ENCODE measurements at regions not wholly inside any gene's neighbourhood (a gene's known extent, or its start where the extent isn't known, plus 50 kb on each side); places are given as distances from the start of the nearest gene placed in this dataset.

DNA sequence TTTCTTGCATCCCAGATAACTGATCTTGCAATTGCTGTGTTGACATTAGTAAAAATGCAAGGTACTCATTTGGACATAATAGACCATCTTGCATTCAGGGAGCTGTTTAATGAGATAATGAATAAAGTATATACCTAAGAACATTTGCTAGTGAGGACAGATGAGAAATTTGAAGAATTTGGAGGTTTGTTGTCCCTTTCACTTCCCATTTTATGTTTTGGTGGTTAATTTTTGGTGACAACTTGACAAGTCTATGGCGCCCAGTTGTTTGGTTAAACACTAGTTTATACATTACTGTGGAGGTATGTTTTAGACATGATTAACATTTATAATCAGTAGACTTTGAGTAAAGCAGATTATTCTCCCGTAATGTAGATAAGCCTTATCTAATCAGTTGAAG, 300.2 kb upstream of the SYNCRIP start:
- TF ChIP-seq, protein P1, sequence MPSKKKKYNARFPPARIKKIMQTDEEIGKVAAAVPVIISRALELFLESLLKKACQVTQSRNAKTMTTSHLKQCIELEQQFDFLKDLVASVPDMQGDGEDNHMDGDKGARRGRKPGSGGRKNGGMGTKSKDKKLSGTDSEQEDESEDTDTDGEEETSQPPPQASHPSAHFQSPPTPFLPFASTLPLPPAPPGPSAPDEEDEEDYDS (CRISPR knock-in tag; IDR thresholded peaks at IDR 0.05) = no peak
- TF ChIP-seq NFRKB (IDR thresholded peaks at IDR 0.05) (no peak), FOXM1 (CRISPR knock-in tag; IDR thresholded peaks at IDR 0.05) (no peak), ARHGAP35 (CRISPR knock-in tag; IDR thresholded peaks at IDR 0.05; ENCODE audit: borderline replicate concordance) (no peak), HDAC2 (CRISPR knock-in tag; IDR thresholded peaks at IDR 0.05) (no peak), JUNB (CRISPR knock-in tag; IDR thresholded peaks at IDR 0.05; ENCODE audit: borderline replicate concordance) (no peak), ZFP36 (IDR thresholded peaks at IDR 0.05; ENCODE audit: borderline replicate concordance, low read depth, low read length, partially characterized antibody) (no peak), RFXAP (CRISPR knock-in tag; IDR thresholded peaks at IDR 0.05; ENCODE audit: borderline replicate concordance) (no peak), RNF2 (conservative IDR thresholded peaks at IDR 0.05; ENCODE audit: low read depth) (no peak), ZNF230 (CRISPR knock-in tag; IDR thresholded peaks at IDR 0.05) (no peak), ZNF552 (CRISPR knock-in tag; IDR thresholded peaks at IDR 0.05; ENCODE audit: borderline replicate concordance) (no peak), POLR2A (IDR thresholded peaks at IDR 0.05; ENCODE audit: insufficient read depth in 1 of 2, low read depth in 2 of 2, low read length in 2 of 2) (no peak), NR0B2 (CRISPR knock-in tag; IDR thresholded peaks at IDR 0.05) (no peak), SMC3 (IDR thresholded peaks at IDR 0.05; ENCODE audit: low read length) (no peak)
